ENCODE measurements at regions not wholly inside any gene's neighbourhood (a gene's known extent, or its start where the extent isn't known, plus 50 kb on each side); places are given as distances from the start of the nearest gene placed in this dataset.

DNA sequence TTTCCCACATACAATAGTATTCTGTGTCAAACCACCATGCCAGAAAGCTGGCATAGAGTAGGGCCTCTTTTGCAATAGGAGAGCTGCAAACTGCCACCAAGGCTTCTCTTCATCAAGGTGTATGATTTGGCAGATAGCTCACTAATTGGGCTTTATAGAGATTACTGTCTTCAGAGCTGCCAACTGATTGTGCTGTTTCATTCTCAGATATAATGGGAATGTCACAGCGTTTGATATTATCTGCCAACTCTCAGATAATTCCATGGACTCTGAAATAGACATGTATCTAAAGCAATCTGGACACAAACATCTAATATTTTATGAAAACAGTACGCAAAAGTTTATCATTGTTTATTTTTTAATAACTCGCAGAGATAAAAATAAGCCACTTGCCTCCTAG, 1289.1 kb downstream of the STIM2 start:
- FAIRE-seq (no peak), DNase-seq (ENCODE audit: low spot score) (no peak)

- no peak for FAIRE-seq
Observed at GRCh38 chr4:28151314-28151713, 1290.7 kb downstream of the STIM2 start.

DNA sequence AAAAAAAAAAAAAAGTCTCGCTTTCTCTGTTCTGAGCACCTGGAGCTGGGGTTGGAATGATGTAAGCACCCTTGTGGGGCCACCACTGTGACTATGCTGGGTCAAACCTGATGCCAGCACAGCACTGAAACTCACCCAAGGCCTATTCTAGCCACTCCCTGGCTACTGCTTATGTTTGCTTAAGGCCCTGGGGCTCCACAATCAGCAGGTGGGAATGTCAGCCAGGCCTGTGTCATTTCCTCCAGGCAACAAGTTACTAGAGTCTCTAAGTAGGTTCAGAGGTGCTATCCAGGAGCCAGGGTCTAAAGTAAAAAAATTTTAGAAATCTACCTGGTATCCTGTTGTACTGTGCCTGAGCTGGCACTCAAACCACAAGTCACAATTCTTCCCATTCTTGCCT, 1306.8 kb downstream of the STIM2 start:
- DNase-seq (ENCODE audit: low spot score) (no peak), FAIRE-seq (no peak)

More at GRCh38 chr4:28151314-28151713, 1290.7 kb downstream of the STIM2 start:
- no peak for DNase-seq (ENCODE audit: low spot score)

DNA sequence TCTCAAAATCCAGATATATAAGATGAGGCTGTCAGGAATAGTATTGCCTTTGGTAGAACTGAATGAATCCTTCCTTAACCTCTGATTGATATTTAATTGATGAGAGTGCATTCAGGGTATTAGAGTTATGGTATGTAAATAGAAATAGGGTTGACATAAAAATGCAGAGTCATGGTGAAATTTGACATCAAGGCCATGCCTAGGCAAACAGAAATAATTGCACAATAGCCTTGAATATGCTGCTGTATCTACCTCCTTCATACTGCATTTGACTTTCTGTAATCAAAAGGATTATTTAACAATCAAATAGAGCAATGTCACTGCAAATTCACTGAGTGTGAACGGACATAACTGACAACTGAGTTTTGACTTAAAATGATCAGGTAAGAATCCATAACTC, 1316.3 kb downstream of the STIM2 start:
- DNase-seq (ENCODE audit: low spot score) (no peak), FAIRE-seq (no peak)

GRCh38 chr4:28177641-28178040, 1317.0 kb downstream of the STIM2 start:
- DNase-seq (ENCODE audit: low spot score) (no peak), FAIRE-seq (no peak)

DNA sequence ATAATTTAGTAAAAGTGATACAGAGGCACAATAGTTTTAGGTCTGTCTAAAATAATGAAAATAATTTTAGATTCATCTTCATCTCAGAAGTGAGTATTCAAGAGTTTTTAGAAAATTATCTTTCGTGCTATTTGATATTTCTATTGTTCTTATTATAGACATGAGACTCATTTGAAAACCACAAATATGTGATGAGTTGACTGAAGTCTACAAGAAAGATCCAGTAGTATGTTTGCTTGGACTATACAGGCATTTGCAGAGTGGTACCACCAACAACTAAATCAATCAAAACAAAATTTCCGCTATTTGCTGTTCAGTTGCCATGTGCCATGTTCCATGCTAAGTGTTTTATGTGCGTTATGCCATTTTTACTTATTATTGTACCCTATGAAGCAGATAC, 1318.5 kb downstream of the STIM2 start:
- FAIRE-seq, result no peak
- DNase-seq (ENCODE audit: low spot score), result no peak

DNA sequence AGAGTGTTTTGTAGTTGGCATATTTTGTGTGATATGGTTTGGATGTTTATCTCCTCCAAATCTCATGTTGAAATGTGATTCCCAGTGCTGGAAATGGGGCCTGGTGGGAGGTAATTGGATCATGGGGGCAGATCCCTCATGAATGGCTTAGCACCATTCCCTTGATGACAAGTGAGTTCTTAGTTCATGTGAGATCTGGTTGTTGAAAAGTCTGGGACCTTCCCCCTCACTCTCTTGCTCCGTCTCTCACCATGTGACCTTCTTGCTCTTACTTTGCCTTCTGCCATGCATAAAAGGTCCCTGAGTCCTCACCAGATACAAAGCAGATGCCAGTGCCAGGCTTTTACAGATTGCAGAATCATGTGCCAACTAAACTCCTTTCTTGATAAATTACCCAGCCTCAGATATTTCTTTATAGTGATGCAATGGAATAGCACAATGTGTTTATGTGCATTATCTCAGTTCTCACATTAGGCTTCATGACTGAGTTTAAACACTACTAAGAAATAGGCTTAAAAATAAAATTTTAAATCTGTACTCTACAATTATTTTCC, 1348.8 kb downstream of the STIM2 start:
- FAIRE-seq (no peak), DNase-seq (ENCODE audit: low spot score) (no peak)

DNA sequence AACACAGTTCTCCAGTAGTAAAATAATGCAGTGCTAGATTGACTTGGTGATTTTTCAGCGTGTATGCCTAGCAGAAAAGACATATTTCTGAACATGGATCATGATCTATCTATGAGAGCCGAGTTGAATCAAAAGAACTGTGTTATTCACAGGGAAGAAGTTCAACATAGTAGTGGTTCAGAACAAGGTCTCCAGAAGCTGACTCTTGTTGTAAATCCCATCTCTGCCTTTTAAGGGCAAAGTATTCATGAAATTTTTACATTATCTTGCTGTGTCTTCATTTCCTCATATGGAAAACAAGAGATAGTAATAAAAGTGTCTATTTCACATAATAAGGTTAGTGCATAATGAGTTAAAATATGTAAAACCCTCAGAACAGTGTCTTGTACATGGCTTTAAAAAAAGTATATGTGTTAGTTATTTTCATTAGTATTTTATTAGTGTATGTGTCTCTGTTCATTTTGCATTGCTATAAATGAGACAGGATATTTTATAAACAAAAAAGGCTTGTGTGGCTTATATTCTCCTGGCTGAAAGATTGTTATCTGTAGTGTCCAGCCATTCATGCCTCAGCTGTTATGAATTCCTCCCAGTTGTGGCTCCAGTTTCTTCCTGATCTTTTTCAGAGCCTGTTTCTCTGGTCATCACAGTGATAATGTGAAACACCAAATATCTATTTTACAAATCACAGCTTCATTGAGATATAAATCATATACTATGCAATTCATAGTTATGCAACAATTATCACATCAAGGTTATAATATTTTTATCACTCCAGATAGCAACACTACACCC, 1351.2 kb downstream of the STIM2 start:
- DNase-seq (ENCODE audit: low spot score), result no peak
- FAIRE-seq, result no peak

DNA sequence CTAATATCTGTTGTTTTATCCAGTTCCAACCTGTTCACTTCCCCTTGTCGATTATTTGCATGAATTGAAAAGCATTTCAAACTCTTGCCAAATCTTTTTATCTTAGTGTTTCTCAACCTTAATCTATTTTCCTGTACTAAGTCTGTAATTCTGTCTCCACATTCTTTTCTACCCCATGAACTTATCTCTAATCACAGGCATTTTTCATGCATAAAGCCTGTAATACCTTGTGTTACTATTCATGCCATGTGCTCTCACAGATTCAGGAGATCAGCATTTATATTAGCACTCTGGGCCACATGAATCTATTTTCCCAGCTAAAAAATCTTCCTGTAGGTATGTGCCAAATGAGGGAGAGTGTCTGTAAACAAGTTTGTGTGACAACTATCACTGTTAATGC, 1360.9 kb downstream of the STIM2 start:
- FAIRE-seq (no peak), DNase-seq (ENCODE audit: low spot score) (no peak)

DNA sequence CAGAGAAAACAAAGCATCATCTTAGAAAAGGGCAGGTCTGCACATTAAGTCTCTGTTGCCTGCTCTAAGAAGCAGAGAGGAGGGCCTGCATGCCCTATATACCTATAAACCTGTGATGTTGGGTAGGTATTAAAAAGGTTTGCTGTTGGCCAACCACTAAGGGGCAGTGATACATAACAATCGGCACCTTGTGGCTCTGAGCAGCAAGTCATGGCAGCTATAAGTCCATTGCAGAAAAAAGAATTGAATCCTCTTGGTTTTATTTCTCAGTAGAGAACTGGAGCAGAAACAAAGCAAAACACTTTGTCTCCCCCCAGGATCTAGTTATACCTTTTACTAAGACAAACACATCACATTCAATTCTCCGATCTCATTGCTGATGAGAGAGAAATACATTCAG, 1364.4 kb downstream of the STIM2 start:
- DNase-seq (ENCODE audit: low spot score) (peak; percentile 12), FAIRE-seq (no peak)

DNA sequence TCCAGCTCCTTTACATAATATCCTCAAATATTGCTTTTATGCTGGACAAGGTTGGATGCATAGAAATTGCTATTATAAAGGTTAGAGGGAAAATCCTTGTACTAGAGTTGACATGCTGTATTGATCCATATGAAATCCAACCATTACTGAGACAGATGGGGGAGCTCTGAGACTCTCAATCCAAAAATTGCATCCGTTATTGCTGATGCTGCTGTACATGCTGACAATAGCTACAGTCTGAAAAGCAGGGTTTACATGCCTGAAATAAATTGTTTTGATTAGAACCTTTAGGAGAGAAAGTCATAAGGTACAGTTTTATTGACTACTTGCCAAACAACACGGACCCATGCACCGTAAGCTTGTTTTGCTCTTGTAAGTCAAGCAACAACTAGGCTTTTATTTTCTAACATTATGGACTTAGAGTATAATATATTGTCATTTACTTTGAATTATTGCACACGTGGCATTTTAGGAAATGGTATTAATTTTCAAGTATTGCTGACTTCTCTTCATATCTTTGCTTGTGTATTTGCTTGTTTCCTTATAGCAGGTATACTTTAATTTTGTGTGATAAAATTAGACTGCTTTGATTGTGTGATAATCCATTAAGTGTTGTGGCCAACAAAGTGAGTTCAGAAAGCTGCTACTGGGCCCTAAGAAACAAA, 1365.2 kb downstream of the STIM2 start:
- DNase-seq (ENCODE audit: low spot score), result no peak
- no peak for FAIRE-seq

GRCh38 chr4:28226962-28227361, 1366.3 kb downstream of the STIM2 start:
- DNase-seq (ENCODE audit: low spot score), result no peak
- FAIRE-seq, result no peak

- DNase-seq (ENCODE audit: low spot score) (no peak), FAIRE-seq (no peak)
Observed at GRCh38 chr4:28227764-28228163, 1367.1 kb downstream of the STIM2 start.

GRCh38 chr4:28228561-28229491, 1368.2 kb downstream of the STIM2 start:
- DNase-seq (ENCODE audit: low spot score), result no peak
- no peak for FAIRE-seq

- FAIRE-seq, result no peak
- DNase-seq (ENCODE audit: low spot score), result no peak
Observed at GRCh38 chr4:28232376-28232775, 1371.7 kb downstream of the STIM2 start.

GRCh38 chr4:28232951-28233350, 1372.3 kb downstream of the STIM2 start:
- DNase-seq (ENCODE audit: low spot score) (no peak), FAIRE-seq (no peak)

DNA sequence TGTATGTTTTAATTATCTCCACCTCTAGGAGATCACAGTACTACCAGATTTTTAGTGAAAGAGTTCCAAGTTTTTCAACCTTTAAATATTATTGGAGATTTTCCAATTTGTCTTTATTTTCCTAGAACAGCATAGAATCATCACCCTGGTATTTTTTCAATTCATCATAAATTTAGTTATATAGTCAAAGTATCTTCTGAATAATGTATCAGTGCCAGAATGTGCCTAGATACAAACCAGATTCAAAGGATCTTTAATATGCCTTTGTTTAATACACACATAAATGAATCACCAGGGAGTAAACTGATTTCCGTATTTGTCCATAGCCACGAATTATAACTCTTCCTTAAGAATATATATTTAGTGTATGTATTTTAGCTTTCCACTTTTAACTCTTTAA, 1373.1 kb downstream of the STIM2 start:
- FAIRE-seq (no peak), DNase-seq (ENCODE audit: low spot score) (no peak)

GRCh38 chr4:28238876-28239275, 1378.2 kb downstream of the STIM2 start:
- DNase-seq (ENCODE audit: low spot score) (no peak), FAIRE-seq (no peak)

DNA sequence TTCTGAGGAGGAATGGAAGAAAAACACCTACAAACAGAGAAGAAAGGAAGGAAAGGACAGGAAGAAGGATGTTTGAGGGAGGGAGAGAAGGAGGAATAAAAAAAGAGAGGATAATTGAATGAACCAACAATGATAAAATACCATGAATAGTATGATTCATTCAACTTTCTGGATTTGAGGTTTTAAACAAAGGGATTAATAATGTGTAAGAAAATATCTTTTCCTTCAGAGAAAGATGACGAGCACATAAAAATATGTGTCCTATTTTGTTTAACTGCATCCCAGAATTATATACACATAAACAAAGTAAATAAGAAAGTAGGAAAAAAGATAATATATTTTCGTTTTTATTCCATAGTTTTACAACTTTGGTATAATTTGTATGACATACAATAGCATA, 1380.4 kb downstream of the STIM2 start:
- DNase-seq (ENCODE audit: low spot score) (no peak), FAIRE-seq (no peak)

- FAIRE-seq, result no peak
- DNase-seq (ENCODE audit: low spot score), result no peak
Observed at GRCh38 chr4:28247805-28248204, 1387.2 kb downstream of the STIM2 start.

DNA sequence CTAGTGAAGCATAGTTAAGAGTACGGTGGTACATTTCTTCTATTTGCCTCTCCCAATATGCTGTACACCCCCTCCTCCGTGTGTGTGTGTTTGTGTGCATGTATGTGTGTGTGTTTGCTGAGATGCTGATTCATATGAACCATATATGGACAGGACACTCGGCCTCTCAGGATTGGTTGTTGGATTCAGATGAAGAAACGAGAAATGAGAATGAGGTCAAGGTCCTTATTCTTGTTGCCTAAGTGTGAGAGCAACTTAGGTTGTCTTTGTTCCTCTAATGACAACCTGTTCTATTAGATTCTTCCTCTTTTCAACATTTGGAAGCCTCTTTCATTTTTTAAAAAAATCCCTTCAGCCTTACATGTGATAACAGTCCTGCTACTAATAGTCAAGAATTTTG, 1387.6 kb downstream of the STIM2 start:
- FAIRE-seq (no peak), DNase-seq (ENCODE audit: low spot score) (no peak)

DNA sequence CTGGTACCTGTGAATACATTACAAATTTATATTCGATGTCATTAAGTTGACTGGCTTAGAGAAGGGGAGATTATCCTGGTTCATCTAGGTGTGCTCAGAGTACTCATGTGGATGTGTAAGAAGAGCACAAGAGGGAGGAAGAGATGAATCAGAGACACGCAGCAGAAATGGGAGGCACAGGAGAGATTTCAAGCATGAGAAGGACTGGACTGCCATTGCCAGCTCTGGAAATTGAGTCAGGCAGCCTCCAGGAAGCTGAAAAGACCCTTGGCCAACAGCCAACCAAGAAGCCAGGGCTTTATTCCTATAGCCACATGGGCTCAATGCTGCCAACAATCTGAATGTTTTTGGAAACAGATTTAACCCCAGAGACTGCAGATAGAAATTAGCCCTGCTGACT, 1390.0 kb downstream of the STIM2 start:
- DNase-seq (ENCODE audit: low spot score), result no peak

More for the DNA sequence above, 1390.0 kb downstream of the STIM2 start:
- no peak for FAIRE-seq

Measured in urothelium cell line (cell line).